ENCODE measurements at regions not wholly inside any gene's neighbourhood (a gene's known extent, or its start where the extent isn't known, plus 50 kb on each side); places are given as distances from the start of the nearest gene placed in this dataset.
"Not testable (repeated sequence)": the region's sequence is repeated elsewhere in the genome, so short reads cannot be mapped to it uniquely, and the experiment has no call there.

GRCh38 chr5:100709771-100710170, 174.6 kb downstream of the FAM174A start:
- DNase-seq (ENCODE audit: low spot score) (no peak), ATAC-seq (no peak)
- TF ChIP-seq ZNF462 (CRISPR knock-in tag; IDR thresholded peaks at IDR 0.05) (no peak), CTCF (conservative IDR thresholded peaks at IDR 0.05; ENCODE audit: low read depth in 2 of 2) (no peak), JUNB (IDR thresholded peaks at IDR 0.05; ENCODE audit: unreplicated experiment) (no peak), ZNF331 (CRISPR knock-in tag; IDR thresholded peaks at IDR 0.05; ENCODE audit: low read depth) (no peak), REST (IDR thresholded peaks at IDR 0.05; ENCODE audit: unreplicated experiment) (no peak), CREB1 (CRISPR knock-in tag; IDR thresholded peaks at IDR 0.05; ENCODE audit: low read depth) (no peak), ZNF114 (CRISPR knock-in tag; IDR thresholded peaks at IDR 0.05) (no peak)
- Histone ChIP-seq H2AFZ (no peak overlapping the region), H3K27me3 (ENCODE audit: insufficient read depth) (no peaks in the 10 kb centered on the region), H3K4me2 (no peak overlapping the region), H3K79me2 (replicated peaks; ENCODE audit: insufficient read depth) (no peaks in the 10 kb centered on the region), H3K9me2 (ENCODE audit: insufficient read depth) (no peaks in the 10 kb centered on the region), H3K4me3 (no peak overlapping the region), H3K27ac (ENCODE audit: low read depth) (no peak overlapping the region), H3F3A (replicated peaks; ENCODE audit: low read depth) (no peaks in the 10 kb centered on the region), H3K4me1 (ENCODE audit: insufficient read depth) (no peaks in the 10 kb centered on the region), H4K20me1 (replicated peaks; ENCODE audit: insufficient read depth) (no peaks in the 10 kb centered on the region), H3K36me3 (ENCODE audit: insufficient read depth) (no peaks in the 10 kb centered on the region)
- Mint-ChIP-seq H3K9me3 (no peaks in the 10 kb centered on the region; the same call in 2 of the 3 replicates), H3K36me3 (ENCODE audit: low read depth) (no peaks in the 10 kb centered on the region), H3K27me3 (ENCODE audit: insufficient read depth, low read depth, poor library complexity) (no peaks in the 10 kb centered on the region), H3K27ac (no peak overlapping the region), H3K4me3 (no peak overlapping the region), H3K4me1 (peaks cover 7% of the 10 kb centered on the region; the same call in 2 of the 3 replicates)

- not testable (repeated sequence) for H3K9me3 Mint-ChIP-seq; H2AFZ ChIP-seq; H3K4me1 Mint-ChIP-seq; H3K79me2 ChIP-seq (replicated peaks; ENCODE audit: insufficient read depth); DNase-seq (ENCODE audit: low spot score); H3K4me3 Mint-ChIP-seq; H3K4me3 ChIP-seq; H3K27me3 ChIP-seq (ENCODE audit: insufficient read depth); H3F3A ChIP-seq (replicated peaks; ENCODE audit: low read depth); H3K36me3 ChIP-seq (ENCODE audit: insufficient read depth); H3K27me3 Mint-ChIP-seq (ENCODE audit: insufficient read depth, low read depth, poor library complexity); H3K27ac Mint-ChIP-seq; H3K36me3 Mint-ChIP-seq (ENCODE audit: low read depth); H3K9me2 ChIP-seq (ENCODE audit: insufficient read depth); ATAC-seq; H4K20me1 ChIP-seq (replicated peaks; ENCODE audit: insufficient read depth); H3K4me2 ChIP-seq; H3K27ac ChIP-seq (ENCODE audit: low read depth); H3K4me1 ChIP-seq (ENCODE audit: insufficient read depth)
Observed at GRCh38 chr5:100714780-100715179, 179.6 kb downstream of the FAM174A start.

Measured in GM23338 (cell line).